HAP-1 (cell line): ENCODE measurements at regions not wholly inside any gene's neighbourhood (a gene's known extent, or its start where the extent isn't known, plus 50 kb on each side); places are given as distances from the start of the nearest gene placed in this dataset.

Experiments used
- DNase-seq, 2 experiments: peaks; one replicate each; pipeline ENCODE4 v3.0.0-alpha.2; 2016 to 2020; ENCODE audit warnings: low spot score in 2 of 2
- H3K27me3 ChIP-seq: fragments of 250-450 bp; sonication (Bioruptor Pico); 2 replicates; pipeline ENCODE4 v1.5.1; 2020; ENCODE audit warnings: low read depth, mild to moderate bottlenecking, moderate library complexity
- H3K36me3 ChIP-seq: fragments of 250-450 bp; sonication (Bioruptor Pico); replicated peaks from 2 replicates; pipeline ENCODE4 v1.5.1; 2020; ENCODE audit warnings: mild to moderate bottlenecking
- H3K4me1 ChIP-seq: fragments of 250-450 bp; sonication (Bioruptor Pico); 2 replicates; pipeline ENCODE4 v1.5.1; 2020; ENCODE audit warnings: mild to moderate bottlenecking
- H3K4me3 ChIP-seq: fragments of 250-450 bp; sonication (Bioruptor Pico); 2 replicates; pipeline ENCODE4 v1.5.1; 2020; ENCODE audit warnings: mild to moderate bottlenecking, moderate library complexity
- H3K9me3 ChIP-seq: fragments of 250-450 bp; sonication (Bioruptor Pico); 2 replicates; pipeline ENCODE4 v1.5.1; 2020; ENCODE audit warnings: mild to moderate bottlenecking, moderate library complexity
- in situ Hi-C: fragments of 300-500 bp; cut with MboI; formaldehyde crosslinking; loops from 3 replicates; pipeline ENCODE4 v1.14.3; 2020; ENCODE audit warnings: low sequenced_read_pairs, inconsistent platforms, mixed read lengths

DNA sequence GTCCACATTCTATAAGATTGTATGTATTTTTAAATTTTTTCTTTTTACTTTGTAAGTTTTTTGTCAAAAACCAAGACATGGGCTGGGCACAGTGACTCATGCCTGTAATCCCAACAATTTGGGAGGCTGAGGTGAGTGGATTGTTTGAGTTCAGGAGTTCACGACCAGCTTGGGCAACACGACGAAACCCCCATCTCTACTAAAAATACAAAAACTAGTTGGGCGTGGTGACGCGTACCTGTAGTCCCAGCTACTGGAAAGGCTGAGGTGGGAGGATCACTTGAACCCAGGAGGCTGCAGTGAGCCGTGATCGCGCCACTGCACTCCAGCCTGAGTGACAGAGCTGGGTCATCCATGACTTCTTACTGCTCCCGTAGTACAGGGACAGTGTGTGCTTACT is 84.8 kb upstream of the PRDM11 start:
- H3K36me3 ChIP-seq = no peaks in the 10 kb centered on the region
- in situ Hi-C loops = no loop called here
- DNase-seq = no peak
- H3K4me1 ChIP-seq = no peaks in the 10 kb centered on the region
- no peaks in the 10 kb centered on the region for H3K27me3 ChIP-seq
- no peak overlapping the region for H3K4me3 ChIP-seq
- no peaks in the 10 kb centered on the region for H3K9me3 ChIP-seq

DNA sequence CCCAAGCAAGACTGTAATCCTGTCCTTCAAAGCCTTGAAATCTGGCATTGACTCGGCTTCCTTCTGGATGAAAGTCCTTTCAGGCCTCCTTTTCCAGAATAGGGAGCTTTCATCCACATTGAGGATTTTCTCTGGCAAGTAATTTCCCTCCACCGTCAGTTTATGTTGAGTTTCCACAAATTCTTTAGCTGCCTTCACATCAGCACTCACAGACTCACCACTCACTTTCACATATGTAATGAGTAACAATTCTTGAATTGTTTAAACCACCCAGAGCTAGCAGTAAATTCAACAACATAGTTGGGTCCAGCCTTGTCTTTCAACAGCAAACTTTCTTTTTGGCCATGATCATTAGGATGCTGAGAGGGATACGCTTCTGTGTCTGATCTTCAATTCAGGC is 84.3 kb upstream of the PRDM11 start:
- no peak overlapping the region for H3K4me3 ChIP-seq
- in situ Hi-C loops = no loop called here

DNA sequence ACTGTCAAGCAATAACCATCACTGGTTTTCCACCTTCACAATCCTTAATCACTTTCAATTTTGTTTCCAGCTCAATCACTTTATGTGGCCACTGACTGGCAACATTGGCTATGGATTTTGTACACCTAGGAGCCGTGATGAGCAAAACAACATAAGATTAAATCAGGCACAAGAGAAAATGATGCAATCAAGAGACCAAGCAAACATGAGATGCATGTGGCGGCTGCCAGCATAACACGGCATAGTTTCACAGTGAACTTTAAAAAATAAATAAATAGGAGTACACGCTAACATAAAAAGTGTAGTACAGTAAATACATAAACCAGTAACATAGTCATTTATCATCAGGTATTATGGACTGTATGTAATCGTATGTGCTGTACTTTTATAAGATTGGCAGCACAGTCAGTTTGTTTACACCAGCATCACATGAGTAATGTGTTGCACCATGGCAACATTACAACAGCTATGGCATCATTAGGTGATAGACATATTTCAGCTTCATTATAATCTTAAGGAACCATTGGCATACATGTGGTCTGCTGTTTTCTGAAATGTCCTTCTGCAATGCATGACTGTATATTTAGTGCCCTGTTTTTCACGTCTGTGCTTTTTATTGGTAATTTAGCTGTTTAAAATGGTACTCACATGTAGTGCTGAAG is 83.3 kb upstream of the PRDM11 start:
- Histone ChIP-seq H3K9me3 (no peaks in the 10 kb centered on the region), H3K4me1 (no peaks in the 10 kb centered on the region), H3K36me3 (no peaks in the 10 kb centered on the region), H3K4me3 (no peak overlapping the region), H3K27me3 (peaks cover 3% of the 10 kb centered on the region; the same call in 1 of the 2 replicates)
- DNase-seq = no peak
- in situ Hi-C loops = no loop called here

More for the DNA sequence above, 84.3 kb upstream of the PRDM11 start:
- DNase-seq = no peak
- H3K4me1 ChIP-seq = no peaks in the 10 kb centered on the region
- H3K9me3 ChIP-seq = no peaks in the 10 kb centered on the region
- H3K27me3 ChIP-seq = no peaks in the 10 kb centered on the region
- no peaks in the 10 kb centered on the region for H3K36me3 ChIP-seq

DNA sequence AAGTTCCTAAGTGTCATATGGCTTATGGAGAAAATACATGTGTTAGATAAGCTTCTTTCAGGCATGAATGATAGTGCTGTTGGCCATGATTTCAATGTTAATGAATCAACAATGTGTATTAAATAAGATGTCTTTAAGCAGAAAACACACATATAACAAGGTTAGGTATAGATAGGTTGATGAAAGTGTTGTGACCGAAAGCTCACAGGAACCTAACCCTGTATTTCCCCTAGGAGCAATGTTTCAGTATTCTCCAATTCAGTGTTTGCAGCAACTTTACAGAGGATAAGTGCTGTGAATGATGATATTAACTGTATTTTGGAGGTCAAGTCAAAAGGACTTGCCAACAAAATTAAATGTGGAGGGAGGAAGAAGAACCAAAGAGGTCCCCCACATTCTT is 82.8 kb upstream of the PRDM11 start:
- no peaks in the 10 kb centered on the region for H3K36me3 ChIP-seq
- no peaks in the 10 kb centered on the region for H3K9me3 ChIP-seq
- DNase-seq = no peak
- H3K27me3 ChIP-seq = peaks cover 4% of the 10 kb centered on the region; the same call in 1 of the 2 replicates
- H3K4me3 ChIP-seq = no peak overlapping the region
- H3K4me1 ChIP-seq = no peaks in the 10 kb centered on the region
- in situ Hi-C loops = no loop called here

DNA sequence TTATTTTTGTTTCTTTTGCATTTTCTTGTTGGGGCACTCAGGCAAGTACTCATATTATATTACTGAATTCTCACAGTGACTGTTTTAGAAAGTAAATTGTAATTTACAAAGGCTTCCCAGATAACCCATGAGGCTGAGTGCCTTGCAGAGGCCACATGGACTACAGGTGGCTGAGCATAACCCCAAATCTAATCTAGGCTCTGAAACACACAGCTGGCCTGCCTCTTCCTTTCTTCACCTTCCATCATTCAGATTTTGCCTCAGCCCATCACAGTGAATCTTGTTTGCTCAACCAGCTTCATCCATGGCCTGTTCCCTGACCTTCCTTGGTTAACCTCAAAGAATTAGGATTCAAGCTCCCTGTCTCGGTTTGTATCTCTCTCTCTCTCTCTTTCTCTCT is 78.5 kb upstream of the PRDM11 start:
- H3K27me3 ChIP-seq = peaks cover 7% of the 10 kb centered on the region
- H3K9me3 ChIP-seq = no peaks in the 10 kb centered on the region
- H3K4me3 ChIP-seq = no peak overlapping the region
- no peaks in the 10 kb centered on the region for H3K36me3 ChIP-seq
- no peaks in the 10 kb centered on the region for H3K4me1 ChIP-seq
- in situ Hi-C loops = no loop called here
- DNase-seq = no peak

DNA sequence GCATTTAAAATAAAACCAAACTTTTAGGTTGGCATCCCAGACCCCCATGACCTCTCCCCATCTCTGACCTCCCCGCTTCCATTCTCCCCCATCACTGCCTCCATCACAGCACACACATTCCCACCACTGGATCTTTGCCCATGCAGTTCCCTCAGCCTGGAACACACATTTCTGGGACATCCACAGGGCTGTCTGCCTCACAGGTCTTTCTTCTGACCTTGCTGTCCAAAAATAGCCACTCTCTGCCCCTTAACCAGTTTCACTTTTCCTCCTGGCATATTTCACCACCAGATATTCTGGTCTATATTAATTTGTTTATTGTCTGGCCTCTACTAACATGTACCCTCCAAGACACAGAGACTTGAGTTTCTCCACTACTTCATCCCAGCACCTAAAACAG is 75.2 kb upstream of the PRDM11 start:
- no peak for DNase-seq
- in situ Hi-C loops = no loop called here

DNA sequence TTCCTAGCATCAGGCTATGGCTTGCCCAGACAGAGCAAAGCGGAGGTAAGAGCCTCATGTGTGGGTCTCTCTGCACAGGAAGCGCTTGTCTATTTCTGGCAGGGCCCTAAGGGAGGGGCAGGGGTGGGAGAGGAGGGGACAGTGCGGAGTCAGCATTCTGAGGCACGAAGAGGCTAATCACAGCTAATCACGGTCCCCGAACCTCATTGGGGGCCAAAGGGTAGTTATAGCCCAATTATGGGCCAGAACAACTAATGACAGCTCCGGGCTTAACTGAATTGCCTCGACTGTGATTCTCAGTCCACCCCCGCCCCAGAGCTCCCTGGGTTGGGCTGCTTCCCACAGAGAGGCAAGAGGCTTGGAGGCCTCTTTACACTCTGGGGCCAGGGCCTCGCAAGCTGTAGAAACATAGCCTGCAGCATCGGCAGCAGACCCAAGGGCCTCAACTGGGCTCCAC is 72.7 kb upstream of the PRDM11 start:
- Histone ChIP-seq H3K9me3 (no peaks in the 10 kb centered on the region), H3K4me3 (no peak overlapping the region), H3K4me1 (no peaks in the 10 kb centered on the region), H3K36me3 (no peaks in the 10 kb centered on the region), H3K27me3 (peaks cover 3% of the 10 kb centered on the region)
- no peak for DNase-seq
- in situ Hi-C loops = no loop called here

More for the DNA sequence above, 75.2 kb upstream of the PRDM11 start:
- peaks cover 7% of the 10 kb centered on the region for H3K27me3 ChIP-seq
- H3K36me3 ChIP-seq = no peaks in the 10 kb centered on the region
- no peaks in the 10 kb centered on the region for H3K4me1 ChIP-seq
- no peaks in the 10 kb centered on the region for H3K9me3 ChIP-seq
- H3K4me3 ChIP-seq = no peak overlapping the region

DNA sequence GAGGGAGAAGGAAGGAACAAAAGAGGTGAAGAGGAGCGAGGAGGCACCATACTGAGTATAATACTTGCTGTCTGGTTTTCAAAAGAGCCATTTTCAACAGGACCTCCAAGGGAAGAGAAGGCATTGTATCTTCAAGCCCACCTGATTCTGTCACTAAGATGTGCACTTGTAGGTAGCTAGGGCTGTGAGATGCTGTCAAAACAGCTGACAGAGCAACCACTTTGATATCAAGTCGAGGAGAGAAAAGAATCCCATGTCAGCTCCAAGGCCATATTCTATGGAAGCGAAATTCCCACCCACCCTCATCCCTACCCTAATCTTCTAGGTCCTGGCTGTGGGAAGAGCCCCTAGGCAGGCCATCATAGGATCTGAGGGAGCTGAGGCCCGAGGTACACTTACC is 70.9 kb upstream of the PRDM11 start:
- no peaks in the 10 kb centered on the region for H3K36me3 ChIP-seq
- H3K9me3 ChIP-seq = no peaks in the 10 kb centered on the region
- no peaks in the 10 kb centered on the region for H3K4me1 ChIP-seq
- no peaks in the 10 kb centered on the region; the same call in 1 of the 2 replicates for H3K27me3 ChIP-seq
- in situ Hi-C loops = no loop called here
- H3K4me3 ChIP-seq = no peak overlapping the region
- no peak for DNase-seq

DNA sequence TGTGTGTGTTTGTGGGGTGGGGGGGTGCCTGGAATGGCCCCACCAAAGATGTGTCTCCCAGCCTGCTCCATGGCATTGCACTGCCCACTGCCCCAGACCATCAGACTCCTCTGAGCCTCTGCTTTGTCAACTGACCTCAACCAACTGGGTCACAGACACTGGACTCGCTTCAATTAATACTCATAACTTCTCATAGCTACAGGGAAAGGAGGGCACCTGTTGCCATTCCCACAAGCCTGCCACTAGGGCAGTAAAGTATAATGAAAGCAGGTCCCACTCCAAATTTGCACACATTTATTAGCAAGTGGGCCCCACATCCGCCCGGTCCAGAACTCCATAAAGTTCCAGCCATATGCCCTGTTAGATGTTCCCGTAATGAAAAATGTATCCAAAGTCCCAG is 70.5 kb upstream of the PRDM11 start:
- Histone ChIP-seq H3K36me3 (no peaks in the 10 kb centered on the region), H3K4me3 (no peak overlapping the region), H3K9me3 (no peaks in the 10 kb centered on the region), H3K27me3 (no peaks in the 10 kb centered on the region; the same call in 1 of the 2 replicates), H3K4me1 (no peaks in the 10 kb centered on the region)
- DNase-seq = no peak
- in situ Hi-C loops = no loop called here

DNA sequence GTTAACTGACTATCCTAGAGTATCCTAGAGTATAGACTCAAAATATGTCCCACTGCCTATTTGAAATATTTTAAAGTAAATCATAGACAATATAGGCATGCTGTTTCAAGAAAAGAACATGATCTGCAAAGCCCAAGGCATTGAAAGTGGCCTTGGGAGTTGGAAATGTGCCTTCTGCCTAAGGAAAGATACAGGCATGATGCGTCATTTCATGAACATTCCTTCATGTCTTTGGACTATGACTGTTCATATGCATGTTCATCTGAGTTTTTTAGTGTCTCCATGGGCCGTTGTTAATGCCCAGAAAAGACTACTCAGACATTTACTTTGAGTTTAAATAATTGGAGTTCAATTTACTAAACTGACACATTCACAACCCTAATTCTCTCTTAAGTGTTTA is 69.7 kb upstream of the PRDM11 start:
- H3K4me3 ChIP-seq = no peak overlapping the region
- H3K4me1 ChIP-seq = no peaks in the 10 kb centered on the region
- H3K9me3 ChIP-seq = no peaks in the 10 kb centered on the region
- H3K27me3 ChIP-seq = no peaks in the 10 kb centered on the region; the same call in 1 of the 2 replicates
- DNase-seq = no peak
- in situ Hi-C loops = no loop called here
- H3K36me3 ChIP-seq = no peaks in the 10 kb centered on the region

DNA sequence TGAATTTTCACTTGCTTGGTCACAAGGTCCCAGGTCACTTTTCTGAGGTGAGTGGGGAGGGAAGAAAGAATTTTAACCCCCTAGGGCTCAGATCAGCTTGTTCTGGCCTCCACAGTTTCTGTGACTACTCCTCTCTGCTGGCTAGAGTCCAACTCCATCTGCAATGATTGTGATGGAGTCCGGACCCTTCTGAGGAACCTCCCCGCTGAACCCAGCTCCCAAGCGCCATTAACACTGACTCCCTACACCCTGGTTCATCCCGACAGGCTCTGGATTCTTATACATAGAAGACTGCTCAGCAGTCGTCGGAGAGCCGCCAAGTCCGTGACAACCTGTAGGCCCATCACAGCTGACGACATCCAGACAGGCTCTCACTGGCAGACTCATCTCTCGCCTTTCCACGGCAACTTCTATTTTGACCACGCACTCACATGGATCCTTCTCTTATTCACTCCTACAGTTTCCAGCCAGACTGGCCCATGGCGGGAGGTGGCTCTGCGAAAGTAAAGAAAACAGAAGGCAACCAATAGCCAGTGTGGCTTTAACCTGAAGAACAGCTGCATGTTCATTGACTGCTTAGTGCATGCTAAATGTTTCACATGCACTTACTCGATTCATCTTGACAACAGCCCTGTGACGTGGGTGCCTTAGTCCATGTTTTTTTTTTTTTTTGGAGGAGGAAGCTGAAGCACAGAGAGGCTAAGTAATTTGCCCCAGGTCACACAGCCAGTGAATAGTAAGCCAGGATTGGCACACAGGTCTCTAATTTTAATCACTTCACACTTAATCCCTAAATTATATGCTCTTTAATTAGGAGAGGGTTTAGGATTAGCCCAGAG is 68.0 kb upstream of the PRDM11 start:
- no peaks in the 10 kb centered on the region for H3K36me3 ChIP-seq
- H3K9me3 ChIP-seq = no peaks in the 10 kb centered on the region
- peaks cover 2% of the 10 kb centered on the region; the same call in 1 of the 2 replicates for H3K27me3 ChIP-seq
- H3K4me1 ChIP-seq = no peaks in the 10 kb centered on the region
- in situ Hi-C loops = no loop called here
- no peak overlapping the region for H3K4me3 ChIP-seq
- DNase-seq = no peak

DNA sequence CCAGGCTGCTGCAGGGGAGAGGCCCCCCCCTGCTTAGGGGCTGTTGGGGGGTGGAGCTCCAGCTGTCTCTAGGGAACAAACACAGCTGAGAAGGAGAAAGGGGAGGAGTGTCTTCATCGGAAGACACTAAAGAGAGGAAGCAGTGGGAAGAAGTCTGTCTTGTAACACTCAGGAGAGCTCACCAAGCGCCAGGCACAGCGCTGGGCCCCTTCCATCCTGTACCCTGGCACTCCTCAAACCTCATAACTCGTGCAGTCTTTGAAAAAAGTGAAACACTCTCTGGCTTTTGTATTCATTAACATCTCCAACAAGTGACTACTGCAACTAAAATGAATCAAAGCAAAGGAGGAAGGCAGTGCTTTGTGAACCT is 67.4 kb upstream of the PRDM11 start:
- no peak for DNase-seq
- peaks cover 2% of the 10 kb centered on the region; the same call in 1 of the 2 replicates for H3K27me3 ChIP-seq
- H3K4me3 ChIP-seq = no peak overlapping the region
- H3K36me3 ChIP-seq = no peaks in the 10 kb centered on the region
- in situ Hi-C loops = no loop called here
- no peaks in the 10 kb centered on the region for H3K9me3 ChIP-seq
- H3K4me1 ChIP-seq = no peaks in the 10 kb centered on the region

DNA sequence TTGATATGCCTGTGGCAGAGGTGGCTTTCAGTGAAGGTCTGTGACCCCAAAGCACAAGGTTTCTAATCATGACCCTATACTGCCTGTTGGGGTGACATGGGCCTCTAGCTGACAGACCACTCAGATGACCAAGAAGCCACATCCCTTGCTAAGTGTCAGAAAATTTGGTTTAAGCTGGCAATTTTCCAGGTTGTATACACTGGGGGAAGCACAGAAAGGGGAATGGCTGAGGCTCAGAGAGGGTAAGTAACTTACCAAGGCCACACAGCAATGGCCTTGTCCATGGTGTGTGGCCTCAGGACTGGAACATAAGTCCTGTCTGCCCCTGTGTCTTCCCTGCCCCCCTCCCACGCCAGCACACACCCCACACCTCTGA is 66.9 kb upstream of the PRDM11 start:
- no peaks in the 10 kb centered on the region for H3K4me1 ChIP-seq
- in situ Hi-C loops = no loop called here
- H3K9me3 ChIP-seq = no peaks in the 10 kb centered on the region
- no peak overlapping the region for H3K4me3 ChIP-seq
- H3K27me3 ChIP-seq = peaks cover 2% of the 10 kb centered on the region; the same call in 1 of the 2 replicates
- no peak for DNase-seq
- no peaks in the 10 kb centered on the region for H3K36me3 ChIP-seq

DNA sequence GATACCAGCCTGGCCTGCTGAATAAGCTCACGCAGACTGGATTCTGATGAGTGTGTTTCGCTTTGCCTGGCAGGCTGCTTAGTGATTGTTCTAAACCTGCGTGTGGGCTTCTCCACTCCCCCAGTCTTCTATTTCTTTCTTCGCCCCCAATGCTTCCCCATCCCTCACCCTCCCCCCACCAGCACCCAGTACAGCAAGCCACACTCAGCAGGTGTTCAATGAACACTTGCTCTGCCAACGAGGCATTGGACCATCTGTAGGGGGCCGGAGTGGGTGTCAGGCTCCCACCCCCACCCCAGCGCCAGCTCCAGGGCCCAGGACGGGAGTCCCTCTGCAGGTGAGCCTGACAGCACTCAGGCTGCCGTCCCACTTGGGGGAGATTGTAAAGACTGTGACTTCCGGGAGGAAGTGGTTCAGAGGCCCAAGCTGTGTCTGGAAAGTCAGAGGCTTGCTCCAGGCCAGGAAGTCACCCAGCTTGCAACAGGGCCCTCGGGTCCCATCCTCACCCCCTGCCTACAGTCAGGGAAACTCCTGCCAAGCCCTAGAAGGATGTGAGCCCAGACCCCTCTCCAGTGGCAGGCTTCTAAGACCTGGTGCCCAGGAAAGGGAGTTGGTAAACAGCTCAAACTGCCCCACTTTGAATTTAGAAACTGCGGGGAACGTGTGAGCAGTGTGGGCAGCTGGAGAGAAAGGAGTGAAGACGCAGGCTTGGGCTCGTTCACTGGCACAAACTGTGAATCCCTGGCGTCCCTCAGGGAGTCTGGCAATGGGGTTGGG is 66.3 kb upstream of the PRDM11 start:
- in situ Hi-C loops = no loop called here
- Histone ChIP-seq H3K9me3 (no peaks in the 10 kb centered on the region), H3K4me3 (no peak overlapping the region), H3K36me3 (no peaks in the 10 kb centered on the region), H3K27me3 (peaks cover 2% of the 10 kb centered on the region; the same call in 1 of the 2 replicates), H3K4me1 (no peaks in the 10 kb centered on the region)
- DNase-seq = no peak
